ENCODE measurements at regions not wholly inside any gene's neighbourhood (a gene's known extent, or its start where the extent isn't known, plus 50 kb on each side); places are given as distances from the start of the nearest gene placed in this dataset.

DNA sequence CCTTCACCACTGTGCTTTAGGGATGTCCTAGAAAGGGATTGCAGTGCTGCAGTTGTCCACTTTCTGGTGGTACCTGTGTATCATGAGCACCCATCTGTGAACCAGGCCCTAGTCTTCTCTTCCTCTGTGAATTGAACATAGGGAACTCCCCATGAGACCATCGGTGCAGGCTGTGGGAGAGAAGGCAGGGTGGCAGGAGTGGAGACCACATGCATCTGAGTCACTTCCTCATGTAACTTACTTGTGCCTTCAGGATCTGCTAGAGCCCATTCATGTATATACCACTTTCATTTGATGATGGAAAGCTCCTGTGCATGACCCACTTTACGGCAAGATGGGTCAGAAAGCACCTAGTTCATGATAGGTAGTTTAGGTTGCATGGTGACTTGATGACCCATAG lies 478.1 kb upstream of the CDH9 start:
- H3K27ac ChIP-seq (ENCODE audit: low read depth, low read length) = no peak overlapping the region
- no peaks in the 10 kb centered on the region for H4K20me1 ChIP-seq (ENCODE audit: insufficient read depth, low read length)
- DNase-seq (ENCODE audit: insufficient read length, low spot score, missing footprints) = no peak
- no peak overlapping the region for H3K4me2 ChIP-seq (ENCODE audit: insufficient read depth, low read length)
- no peaks in the 10 kb centered on the region for H3K36me3 ChIP-seq (ENCODE audit: insufficient read depth, low read length)
- H3K27me3 ChIP-seq (ENCODE audit: insufficient read depth, low read length) = no peaks in the 10 kb centered on the region
- H3K79me2 ChIP-seq (ENCODE audit: insufficient read depth, low read length) = no peaks in the 10 kb centered on the region
- TF ChIP-seq, protein P1, sequence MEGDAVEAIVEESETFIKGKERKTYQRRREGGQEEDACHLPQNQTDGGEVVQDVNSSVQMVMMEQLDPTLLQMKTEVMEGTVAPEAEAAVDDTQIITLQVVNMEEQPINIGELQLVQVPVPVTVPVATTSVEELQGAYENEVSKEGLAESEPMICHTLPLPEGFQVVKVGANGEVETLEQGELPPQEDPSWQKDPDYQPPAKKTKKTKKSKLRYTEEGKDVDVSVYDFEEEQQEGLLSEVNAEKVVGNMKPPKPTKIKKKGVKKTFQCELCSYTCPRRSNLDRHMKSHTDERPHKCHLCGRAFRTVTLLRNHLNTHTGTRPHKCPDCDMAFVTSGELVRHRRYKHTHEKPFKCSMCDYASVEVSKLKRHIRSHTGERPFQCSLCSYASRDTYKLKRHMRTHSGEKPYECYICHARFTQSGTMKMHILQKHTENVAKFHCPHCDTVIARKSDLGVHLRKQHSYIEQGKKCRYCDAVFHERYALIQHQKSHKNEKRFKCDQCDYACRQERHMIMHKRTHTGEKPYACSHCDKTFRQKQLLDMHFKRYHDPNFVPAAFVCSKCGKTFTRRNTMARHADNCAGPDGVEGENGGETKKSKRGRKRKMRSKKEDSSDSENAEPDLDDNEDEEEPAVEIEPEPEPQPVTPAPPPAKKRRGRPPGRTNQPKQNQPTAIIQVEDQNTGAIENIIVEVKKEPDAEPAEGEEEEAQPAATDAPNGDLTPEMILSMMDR (IDR thresholded peaks at IDR 0.05; ENCODE audit: extremely low read depth, low read depth, low read length) = no peak
- H3K9me3 ChIP-seq (ENCODE audit: low read depth, low read length) = no peaks in the 10 kb centered on the region
- no peaks in the 10 kb centered on the region for H3K4me1 ChIP-seq (ENCODE audit: insufficient read depth, low read length)
- no peak overlapping the region for H3K4me3 ChIP-seq (ENCODE audit: insufficient read depth, low read length)
- no peak overlapping the region for H2AFZ ChIP-seq (ENCODE audit: low read length)

DNA sequence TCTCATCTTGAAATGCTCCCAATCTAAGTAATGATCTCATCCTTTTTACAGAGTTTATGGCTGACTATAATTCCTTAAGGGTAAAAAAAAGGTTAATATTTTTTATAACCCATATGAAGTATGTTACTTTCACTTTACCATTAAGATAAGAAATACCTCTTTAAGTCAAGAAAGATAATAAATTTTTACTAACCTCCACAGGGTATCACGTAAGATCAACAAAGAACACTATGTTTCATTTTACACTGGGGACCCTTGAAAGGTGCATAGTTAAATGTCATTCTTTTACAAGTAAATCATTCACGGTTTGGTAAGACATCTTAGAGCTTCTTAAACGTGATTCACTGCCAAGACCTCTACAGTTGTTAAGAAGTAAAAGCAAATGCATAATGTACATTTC lies 472.7 kb upstream of the CDH9 start:
- Histone ChIP-seq H3K4me3 (ENCODE audit: insufficient read depth, low read length) (no peak overlapping the region), H3K4me1 (ENCODE audit: insufficient read depth, low read length) (no peaks in the 10 kb centered on the region), H2AFZ (ENCODE audit: low read length) (peak overlapping the region; percentile 29), H3K27ac (ENCODE audit: low read depth, low read length) (no peak overlapping the region), H4K20me1 (ENCODE audit: insufficient read depth, low read length) (no peaks in the 10 kb centered on the region), H3K4me2 (ENCODE audit: insufficient read depth, low read length) (no peak overlapping the region), H3K36me3 (ENCODE audit: insufficient read depth, low read length) (no peaks in the 10 kb centered on the region), H3K79me2 (ENCODE audit: insufficient read depth, low read length) (no peaks in the 10 kb centered on the region), H3K27me3 (ENCODE audit: insufficient read depth, low read length) (no peaks in the 10 kb centered on the region), H3K9me3 (ENCODE audit: low read depth, low read length) (no peaks in the 10 kb centered on the region)
- no peak for DNase-seq (ENCODE audit: insufficient read length, low spot score, missing footprints)
- TF ChIP-seq, protein P1 (IDR thresholded peaks at IDR 0.05; ENCODE audit: extremely low read depth, low read depth, low read length) = no peak

DNA sequence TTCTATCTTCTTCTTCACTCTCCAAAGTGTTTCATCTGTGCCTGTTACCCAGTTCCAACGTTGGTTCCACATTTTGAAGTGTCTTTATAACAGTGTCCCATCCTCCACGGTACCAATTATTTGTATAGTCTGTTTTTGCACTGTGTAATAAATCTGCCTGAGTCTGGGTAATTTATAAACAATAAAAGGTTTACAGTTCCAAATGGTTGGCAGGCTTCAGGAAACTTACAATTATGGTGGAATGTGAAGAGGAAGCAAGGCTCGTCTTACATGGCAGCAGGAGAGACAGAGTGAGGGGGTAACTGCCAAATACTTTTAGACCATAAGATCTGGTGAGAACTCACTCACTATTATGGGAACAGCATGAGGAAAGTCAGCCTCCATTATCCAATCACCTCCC lies 465.4 kb upstream of the CDH9 start:
- Histone ChIP-seq H3K27me3 (ENCODE audit: insufficient read depth, low read length) (no peaks in the 10 kb centered on the region), H3K79me2 (ENCODE audit: insufficient read depth, low read length) (no peaks in the 10 kb centered on the region), H2AFZ (ENCODE audit: low read length) (no peak overlapping the region), H3K36me3 (ENCODE audit: insufficient read depth, low read length) (no peaks in the 10 kb centered on the region), H3K4me1 (ENCODE audit: insufficient read depth, low read length) (no peaks in the 10 kb centered on the region), H4K20me1 (ENCODE audit: insufficient read depth, low read length) (no peaks in the 10 kb centered on the region), H3K4me2 (ENCODE audit: insufficient read depth, low read length) (no peak overlapping the region), H3K9me3 (ENCODE audit: low read depth, low read length) (no peaks in the 10 kb centered on the region), H3K27ac (ENCODE audit: low read depth, low read length) (no peak overlapping the region), H3K4me3 (ENCODE audit: insufficient read depth, low read length) (no peak overlapping the region)
- TF ChIP-seq, protein P1 (IDR thresholded peaks at IDR 0.05; ENCODE audit: extremely low read depth, low read depth, low read length) = no peak
- no peak for DNase-seq (ENCODE audit: insufficient read length, low spot score, missing footprints)

DNA sequence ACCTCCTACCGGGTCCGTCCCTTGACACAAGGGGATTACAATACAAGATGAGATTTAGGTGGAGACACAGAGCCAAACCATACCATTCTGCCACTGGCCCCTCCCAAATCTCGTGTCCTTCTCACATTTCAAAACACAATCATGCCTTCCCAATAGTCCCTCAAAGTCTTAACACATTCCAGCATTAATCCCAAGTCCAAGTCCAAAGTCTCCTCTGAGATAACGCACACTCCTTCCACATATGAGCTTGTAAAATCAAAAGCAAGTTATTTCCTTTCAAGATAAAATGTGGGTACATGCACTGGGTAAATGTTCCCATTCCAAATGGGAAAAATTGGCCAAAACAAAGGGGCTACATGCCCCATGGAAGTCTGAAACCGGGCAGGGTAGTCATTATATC lies 463.9 kb upstream of the CDH9 start:
- TF ChIP-seq, protein P1 (IDR thresholded peaks at IDR 0.05; ENCODE audit: extremely low read depth, low read depth, low read length) = no peak
- H3K27ac ChIP-seq (ENCODE audit: low read depth, low read length) = no peak overlapping the region
- no peaks in the 10 kb centered on the region for H3K27me3 ChIP-seq (ENCODE audit: insufficient read depth, low read length)
- H3K4me3 ChIP-seq (ENCODE audit: insufficient read depth, low read length) = no peak overlapping the region
- no peaks in the 10 kb centered on the region for H4K20me1 ChIP-seq (ENCODE audit: insufficient read depth, low read length)
- H3K36me3 ChIP-seq (ENCODE audit: insufficient read depth, low read length) = no peaks in the 10 kb centered on the region
- H2AFZ ChIP-seq (ENCODE audit: low read length) = no peak overlapping the region
- DNase-seq (ENCODE audit: insufficient read length, low spot score, missing footprints) = no peak
- H3K79me2 ChIP-seq (ENCODE audit: insufficient read depth, low read length) = no peaks in the 10 kb centered on the region
- no peaks in the 10 kb centered on the region for H3K4me1 ChIP-seq (ENCODE audit: insufficient read depth, low read length)
- H3K4me2 ChIP-seq (ENCODE audit: insufficient read depth, low read length) = no peak overlapping the region
- H3K9me3 ChIP-seq (ENCODE audit: low read depth, low read length) = no peaks in the 10 kb centered on the region

All from osteoblast (primary cell).